ENCODE measurements at regions not wholly inside any gene's neighbourhood (a gene's known extent, or its start where the extent isn't known, plus 50 kb on each side); places are given as distances from the start of the nearest gene placed in this dataset.

- WGBS (ENCODE audit: insufficient coverage, low coverage, missing lambda C conversion rate) = 3% methylated on average over 5 of the region's 5 CpGs
- no peak for ATAC-seq
- DNase-seq (ENCODE audit: extremely low read depth in 1 of 4, low spot score in 3 of 4) = no peak
- Histone ChIP-seq H3K4me3 (no peak overlapping the region), H3K4me1 (replicated peaks in 1 of 2; ENCODE audit: control insufficient read depth in 2 of 2, insufficient read depth in 2 of 2, low read length in 2 of 2) (no peaks in the 10 kb centered on the region), H3K4me2 (ENCODE audit: insufficient read depth, low read length) (no peak overlapping the region), H3K27ac (ENCODE audit: extremely low read depth, low read depth, low read length) (no peak overlapping the region), H3K27me3 (ENCODE audit: control insufficient read depth in 2 of 2, insufficient read depth in 2 of 2, low read length in 2 of 2) (no peaks in the 10 kb centered on the region), H2AFZ (ENCODE audit: low read depth, low read length) (no peak overlapping the region), H4K20me1 (replicated peaks; ENCODE audit: control insufficient read depth, insufficient read depth, low read length) (no peaks in the 10 kb centered on the region), H3K9me3 (replicated peaks; ENCODE audit: control insufficient read depth, insufficient read depth, low read depth, low read length) (no peaks in the 10 kb centered on the region; the same call in 1 of the 2 replicates), H3K9ac (ENCODE audit: insufficient read depth in 1 of 2, low read depth in 2 of 2, low read length in 2 of 2) (no peak overlapping the region), H3K9me1 (ENCODE audit: control insufficient read depth, insufficient read depth, low read length) (no peaks in the 10 kb centered on the region), H3K36me3 (ENCODE audit: control insufficient read depth, insufficient read depth, low read length) (no peaks in the 10 kb centered on the region), H3K79me2 (ENCODE audit: control insufficient read depth, insufficient read depth, low read length) (no peaks in the 10 kb centered on the region)
- ChIA-PET CTCF (ENCODE audit: low intra/inter-chr PET ratio) (no interaction called here), POLR2A (no interaction called here)
- BruUV-seq (replicated peaks) = no TSS peak
- in situ Hi-C loops (cut with MboI) = no loop called here
- intact Hi-C loops (cut with micrococcal nuclease) = no loop called here
- no peak for FAIRE-seq
- no peak for TF ChIP-seq NR2C1 (IDR thresholded peaks at IDR 0.05)
- TF ChIP-seq NR2C1 (tag; IDR thresholded peaks at IDR 0.05) = no peak
- no peak for TF ChIP-seq NR3C1 (CRISPR knock-in tag; IDR thresholded peaks at IDR 0.05)
- no peak for TF ChIP-seq FOXM1 (IDR thresholded peaks at IDR 0.05; ENCODE audit: low read depth)
- no peak for TF ChIP-seq FOXM1 (CRISPR knock-in tag; IDR thresholded peaks at IDR 0.05; ENCODE audit: low read depth)
- no peak for TF ChIP-seq RREB1 (CRISPR knock-in tag; IDR thresholded peaks at IDR 0.05)
- TF ChIP-seq ZBTB40 (IDR thresholded peaks at IDR 0.05) = no peak
- no peak for TF ChIP-seq ZBTB40 (CRISPR knock-in tag; IDR thresholded peaks at IDR 0.05)
- TF ChIP-seq ZSCAN29 (IDR thresholded peaks at IDR 0.05) = no peak
Measured at GRCh38 chr11:122293296-122294023, 177.4 kb upstream of the BLID start.

Measured in K562 (cell line).